OCI-LY3 (cell line): ENCODE measurements at regions not wholly inside any gene's neighbourhood (a gene's known extent, or its start where the extent isn't known, plus 50 kb on each side); places are given as distances from the start of the nearest gene placed in this dataset.

ENCODE experiments used
- CTCF ChIP-seq: fragments of 200-600, 300-600 bp; sonication (generic); IDR thresholded peaks from 2 replicates; pipeline ENCODE4 v1.5.1; 2014; ENCODE audit warnings: antibody characterized with exemption, low read length, low read depth
- EZH2phosphoT487 ChIP-seq: fragments of 200-600 bp; shearing (Covaris generic); IDR thresholded peaks from 2 replicates; pipeline ENCODE4 v1.6.1; 2018; ENCODE audit warnings: antibody characterized with exemption, mixed run types, low read depth

GRCh38 chr11:119481667-119482400 lies 58.9 kb upstream of the THY1 start:
- no peak for TF ChIP-seq CTCF
- TF ChIP-seq EZH2phosphoT487 = no peak
